Esophagus (tissue), 2 donors: ENCODE measurements at regions not wholly inside any gene's neighbourhood (a gene's known extent, or its start where the extent isn't known, plus 50 kb on each side); places are given as distances from the start of the nearest gene placed in this dataset.

Source experiments
- H3K27ac ChIP-seq, 2 donors: one replicate each; pipeline ENCODE4 v1.5.1; 2013; ENCODE audit warnings: low read depth in 2 of 2, mild to moderate bottlenecking in 2 of 2, inconsistent platforms in 1 of 2, low read length in 1 of 2, moderate library complexity in 1 of 2
- H3K27me3 ChIP-seq, 2 donors: one replicate each; pipeline ENCODE4 v1.6.1; 2013; ENCODE audit warnings: low read length in 2 of 2, control low read depth in 1 of 2, mild to moderate bottlenecking in 1 of 2; ENCODE audit not compliant: insufficient read depth in 2 of 2, control insufficient read depth in 1 of 2
- H3K36me3 ChIP-seq, 2 donors: one replicate each; pipeline ENCODE4 v1.6.1; 2013; ENCODE audit warnings: low read length in 1 of 2; ENCODE audit not compliant: control insufficient read depth in 2 of 2, insufficient read depth in 2 of 2
- H3K4me1 ChIP-seq, 2 donors: one replicate each; pipeline ENCODE4 v1.6.1; 2013; ENCODE audit warnings: low read length in 1 of 2; ENCODE audit not compliant: control insufficient read depth in 2 of 2, insufficient read depth in 2 of 2
- H3K4me3 ChIP-seq, 2 donors: one replicate each; pipeline ENCODE4 v1.5.1; 2013; ENCODE audit warnings: low read length in 2 of 2, mild to moderate bottlenecking in 2 of 2, low read depth in 1 of 2, moderate library complexity in 1 of 2
- H3K9me3 ChIP-seq, 2 donors: one replicate each; pipeline ENCODE4 v1.6.1; 2013; ENCODE audit warnings: mild to moderate bottlenecking in 2 of 2, low read depth in 1 of 2, low read length in 1 of 2, moderate library complexity in 1 of 2; ENCODE audit not compliant: control insufficient read depth in 2 of 2, insufficient read depth in 1 of 2
- WGBS, 2 donors: extraction: QIAGEN DNeasy Blood & Tissue Kit; methylation state at CpG; one replicate each; pipeline ENCODE4 v1.1.7; 2013; 5-methylcytosine and 5-hydroxymethylcytosine counted together
- donor health status: healthy with polysubstance abuse.
- donor health status: Bipolar disorder and iron deficiency.

DNA sequence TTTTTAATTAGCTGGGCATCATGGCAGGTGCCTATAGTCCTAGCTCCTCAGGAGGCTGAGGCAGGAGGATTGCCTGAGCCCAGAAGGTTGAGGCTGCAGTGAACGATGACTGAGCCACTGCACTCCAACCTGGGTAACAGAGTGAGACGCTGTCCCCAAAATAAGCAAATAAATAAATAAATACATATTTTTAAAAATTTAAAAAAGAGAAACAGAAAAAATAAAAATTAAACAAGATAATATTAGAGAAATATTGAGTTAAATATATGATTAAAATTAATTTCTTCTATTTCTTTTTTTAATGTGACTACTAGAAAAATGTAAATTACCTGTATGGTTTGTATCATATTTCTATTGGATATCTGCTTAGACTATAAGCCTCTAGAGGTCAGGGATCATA lies 59.3 kb upstream of the ATP1A1 start:
- Histone ChIP-seq H3K4me1 (peaks cover 2 to 13% of the 10 kb centered on the region in 2 donors), H3K27ac (no peak overlapping the region), H3K9me3 (no peaks in the 10 kb centered on the region), H3K36me3 (no peaks in the 10 kb centered on the region), H3K4me3 (no peak overlapping the region), H3K27me3 (no peaks in the 10 kb centered on the region)
- WGBS, 2 donors, result 86 to 93% methylated on average over 2 of the region's 2 CpGs

DNA sequence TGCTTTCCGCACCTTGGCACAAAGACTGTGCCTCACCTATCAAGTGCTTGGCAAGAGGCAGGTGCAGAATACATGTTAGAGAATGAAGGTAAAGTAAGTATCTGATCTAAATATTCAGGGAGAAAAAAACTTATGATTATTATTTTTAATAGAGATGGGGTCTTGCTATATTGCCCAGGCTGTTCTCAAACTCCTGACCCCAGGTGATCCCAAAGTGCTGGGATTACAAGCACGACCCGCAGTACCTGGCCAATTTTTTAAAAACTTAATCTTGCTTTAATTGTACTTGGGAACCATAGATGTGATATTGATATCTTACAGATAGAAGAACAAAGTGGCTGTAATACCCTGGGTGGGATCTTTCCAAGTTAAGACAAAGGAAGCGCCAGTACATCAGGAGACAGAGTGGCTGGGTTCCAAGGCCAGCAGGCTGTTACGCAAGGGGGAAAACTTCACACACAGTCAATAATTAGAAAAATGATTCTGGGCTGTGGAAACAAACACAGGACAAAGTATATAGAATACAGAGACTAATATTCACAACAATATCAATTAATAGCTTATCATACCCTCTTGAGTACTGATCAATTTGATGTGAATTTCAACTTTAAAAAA lies 58.6 kb upstream of the ATP1A1 start:
- Histone ChIP-seq H3K27me3 (no peaks in the 10 kb centered on the region), H3K27ac (no peak overlapping the region), H3K4me3 (no peak overlapping the region), H3K4me1 (peaks cover 2 to 13% of the 10 kb centered on the region in 2 donors), H3K9me3 (no peaks in the 10 kb centered on the region), H3K36me3 (no peaks in the 10 kb centered on the region)
- 64 to 68% methylated on average over 5 of the region's 5 CpGs for WGBS, 2 donors

GRCh38 chr1:116316373-116316772 lies 56.7 kb upstream of the ATP1A1 start:
- H3K4me1 ChIP-seq, result peaks cover 0 to 7% of the 10 kb centered on the region in 2 donors
- H3K27me3 ChIP-seq, result no peaks in the 10 kb centered on the region
- 64 to 87% methylated on average over 2 of the region's 2 CpGs for WGBS, 2 donors
- H3K27ac ChIP-seq, result no peak overlapping the region
- H3K36me3 ChIP-seq, result no peaks in the 10 kb centered on the region
- no peak overlapping the region for H3K4me3 ChIP-seq
- no peaks in the 10 kb centered on the region for H3K9me3 ChIP-seq

GRCh38 chr1:116318897-116319296 lies 54.1 kb upstream of the ATP1A1 start:
- H3K4me3 ChIP-seq, result no peak overlapping the region
- no peaks in the 10 kb centered on the region for H3K36me3 ChIP-seq
- H3K27me3 ChIP-seq, result no peaks in the 10 kb centered on the region
- H3K4me1 ChIP-seq, result no peaks in the 10 kb centered on the region
- WGBS, 2 donors, result 51 to 75% methylated on average over 9 of the region's 9 CpGs
- H3K9me3 ChIP-seq, result no peaks in the 10 kb centered on the region
- H3K27ac ChIP-seq, result no peak overlapping the region

DNA sequence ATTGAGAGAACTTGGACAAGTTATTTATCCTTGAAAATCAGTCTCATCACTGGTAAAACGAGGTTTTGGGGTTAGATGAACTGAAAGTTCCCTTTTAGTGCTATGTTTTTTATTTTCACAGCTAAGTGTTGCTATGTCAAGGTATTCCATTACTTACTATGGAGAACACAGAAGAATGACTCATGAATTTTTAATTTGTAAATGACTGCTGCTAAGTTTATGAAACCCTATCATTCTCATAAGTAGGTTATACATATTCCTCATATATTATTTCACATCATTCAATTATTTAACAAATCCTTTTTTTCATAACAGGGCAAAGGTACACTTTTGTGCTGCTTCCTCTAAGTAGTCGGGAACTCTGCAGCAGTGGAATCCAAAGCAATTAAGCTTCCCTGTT lies 52.2 kb upstream of the ATP1A1 start:
- H3K27me3 ChIP-seq, result no peaks in the 10 kb centered on the region
- peaks cover 0 to 3% of the 10 kb centered on the region in 2 donors for H3K4me1 ChIP-seq
- WGBS, 2 donors, result 55 to 64% methylated on average over 2 of the region's 2 CpGs
- H3K36me3 ChIP-seq, result no peaks in the 10 kb centered on the region
- no peaks in the 10 kb centered on the region for H3K9me3 ChIP-seq
- H3K4me3 ChIP-seq, result no peak overlapping the region
- no peak overlapping the region for H3K27ac ChIP-seq

- Histone ChIP-seq H3K36me3 (no peaks in the 10 kb centered on the region), H3K27me3 (no peaks in the 10 kb centered on the region), H3K4me3 (no peak overlapping the region), H3K9me3 (no peaks in the 10 kb centered on the region), H3K4me1 (peaks cover 0 to 5% of the 10 kb centered on the region in 2 donors), H3K27ac (no peak overlapping the region)
- 61 to 78% methylated on average over 5 of the region's 5 CpGs for WGBS, 2 donors
Observed at GRCh38 chr1:116321766-116322175, 51.3 kb upstream of the ATP1A1 start.

GRCh38 chr1:116322752-116323405 lies 50.2 kb upstream of the ATP1A1 start:
- H3K27me3 ChIP-seq, result no peaks in the 10 kb centered on the region
- no peaks in the 10 kb centered on the region for H3K36me3 ChIP-seq
- peaks cover 0 to 5% of the 10 kb centered on the region in 2 donors for H3K4me1 ChIP-seq
- H3K9me3 ChIP-seq, result no peaks in the 10 kb centered on the region
- WGBS, 2 donors, result 60 to 84% methylated on average over 3 of the region's 3 CpGs
- H3K4me3 ChIP-seq, result no peak overlapping the region
- H3K27ac ChIP-seq, result no peak overlapping the region
